H7 (cell line): ENCODE measurements at regions not wholly inside any gene's neighbourhood (a gene's known extent, or its start where the extent isn't known, plus 50 kb on each side); places are given as distances from the start of the nearest gene placed in this dataset.

ENCODE experiments used
- DNase-seq: peaks from one replicate; pipeline ENCODE4 v3.0.0; 2012
- H3K27me3 ChIP-seq: 2 replicates; pipeline ENCODE4 v1.6.0; 2011; ENCODE audit warnings: mild to moderate bottlenecking, low read length; ENCODE audit not compliant: control insufficient read depth, insufficient read depth
- H3K36me3 ChIP-seq: replicated peaks from 2 replicates; pipeline ENCODE4 v1.5.1; 2011; ENCODE audit warnings: low read length; ENCODE audit not compliant: control insufficient read depth, insufficient read depth
- H3K4me3 ChIP-seq: 2 replicates; pipeline ENCODE4 v1.5.1; 2011; ENCODE audit warnings: low read depth, mild to moderate bottlenecking, control low read depth, low read length, moderate library complexity; ENCODE audit not compliant: insufficient read depth

DNA sequence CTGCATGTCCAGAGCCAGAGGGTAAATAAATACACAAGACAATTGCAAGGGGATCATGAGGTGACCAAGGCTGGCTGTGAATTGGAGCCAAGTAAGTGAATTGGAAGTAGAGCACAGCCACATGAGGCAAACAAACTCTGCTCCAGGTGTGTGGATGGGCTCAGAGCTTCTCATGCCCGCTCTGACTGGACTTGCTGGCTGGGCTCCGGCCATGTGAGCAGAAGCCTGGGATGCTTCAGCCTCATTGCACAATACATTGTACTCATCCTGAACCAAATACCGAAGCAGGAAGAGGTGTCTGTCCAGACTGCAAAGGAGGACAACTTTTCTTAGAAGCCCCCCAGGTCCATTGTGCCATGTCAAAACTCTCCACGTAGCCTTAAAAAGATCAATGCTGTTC lies 193.0 kb downstream of the TTC8 start:
- Histone ChIP-seq H3K27me3 (no peaks in the 10 kb centered on the region), H3K4me3 (no peak overlapping the region), H3K36me3 (no peaks in the 10 kb centered on the region)
- no peak for DNase-seq

DNA sequence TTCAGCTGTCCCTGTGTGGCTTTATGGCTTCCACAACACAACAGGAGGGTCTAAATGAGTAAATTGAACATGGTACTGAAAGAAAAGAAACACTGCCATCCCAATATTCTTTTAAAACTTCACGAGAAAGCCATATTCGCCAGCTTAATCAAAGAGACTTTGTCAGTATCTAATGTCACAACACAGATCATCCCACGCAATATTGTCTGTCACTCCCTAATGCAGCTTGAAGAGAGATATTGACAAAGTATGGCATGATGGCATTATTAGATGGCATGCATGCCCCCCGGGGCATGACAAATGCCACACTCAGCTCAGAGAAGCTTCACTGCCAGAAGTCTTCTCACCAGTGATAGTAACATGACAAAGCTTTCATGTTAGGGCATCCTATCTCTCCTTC lies 197.8 kb downstream of the TTC8 start:
- no peak for DNase-seq
- H3K36me3 ChIP-seq, result no peaks in the 10 kb centered on the region
- no peak overlapping the region for H3K4me3 ChIP-seq
- H3K27me3 ChIP-seq, result peaks cover 25% of the 10 kb centered on the region

DNA sequence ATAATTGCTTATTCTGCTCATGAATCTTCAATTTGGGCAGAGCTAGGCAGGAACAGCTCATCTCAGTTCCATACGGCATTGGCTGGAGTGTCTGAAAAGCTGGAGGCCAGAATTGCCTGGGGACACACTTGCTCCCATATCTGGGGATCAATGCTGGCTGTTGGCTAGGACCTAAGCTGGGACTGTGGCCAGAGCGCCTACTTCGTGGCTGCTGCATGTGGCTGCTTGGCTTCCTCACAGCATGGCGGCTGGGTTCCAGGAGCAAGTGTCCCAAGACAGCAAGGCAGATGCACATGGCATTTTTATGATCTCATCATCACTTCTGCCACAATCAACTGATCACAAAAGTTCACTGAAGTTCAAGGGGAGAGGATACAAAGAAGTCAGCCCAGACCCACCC lies 200.2 kb downstream of the TTC8 start:
- H3K36me3 ChIP-seq, result no peaks in the 10 kb centered on the region
- no peak overlapping the region for H3K4me3 ChIP-seq
- H3K27me3 ChIP-seq, result peaks cover 43% of the 10 kb centered on the region
- no peak for DNase-seq

DNA sequence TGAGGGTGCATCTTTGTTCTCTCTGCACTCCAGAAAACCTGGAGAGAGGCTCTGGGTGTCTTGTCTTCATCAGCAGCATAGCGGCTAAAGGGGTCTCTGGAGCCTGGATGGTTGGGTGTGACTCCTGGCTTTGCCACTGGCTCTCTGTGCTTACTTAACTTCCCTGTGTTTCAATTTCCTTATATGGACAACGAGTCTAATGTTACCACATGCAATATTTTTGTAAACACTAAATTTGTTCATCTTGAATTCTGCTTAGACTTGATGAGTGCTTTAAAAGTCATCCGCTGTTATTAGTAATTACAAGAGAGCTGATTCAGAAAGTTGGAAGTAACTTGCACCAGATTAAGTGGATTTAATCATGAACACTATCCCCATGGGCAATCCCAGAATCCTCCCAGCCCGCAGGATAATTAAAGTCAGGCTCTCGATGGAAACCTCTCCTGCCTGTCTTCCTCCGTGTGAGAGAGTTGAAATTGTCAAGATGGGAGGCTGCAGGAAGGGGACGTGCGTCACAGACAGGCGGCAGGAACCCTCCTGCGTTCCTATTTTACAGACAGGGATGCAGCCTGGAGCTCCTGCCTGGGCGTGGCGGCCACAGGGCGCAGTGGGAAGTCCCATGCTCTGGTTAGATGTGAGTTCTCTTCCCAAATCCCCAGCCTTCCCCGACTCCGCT lies 201.2 kb downstream of the TTC8 start:
- no peak for DNase-seq
- no peak overlapping the region for H3K4me3 ChIP-seq
- H3K27me3 ChIP-seq, result peaks cover 43% of the 10 kb centered on the region
- H3K36me3 ChIP-seq, result no peaks in the 10 kb centered on the region

DNA sequence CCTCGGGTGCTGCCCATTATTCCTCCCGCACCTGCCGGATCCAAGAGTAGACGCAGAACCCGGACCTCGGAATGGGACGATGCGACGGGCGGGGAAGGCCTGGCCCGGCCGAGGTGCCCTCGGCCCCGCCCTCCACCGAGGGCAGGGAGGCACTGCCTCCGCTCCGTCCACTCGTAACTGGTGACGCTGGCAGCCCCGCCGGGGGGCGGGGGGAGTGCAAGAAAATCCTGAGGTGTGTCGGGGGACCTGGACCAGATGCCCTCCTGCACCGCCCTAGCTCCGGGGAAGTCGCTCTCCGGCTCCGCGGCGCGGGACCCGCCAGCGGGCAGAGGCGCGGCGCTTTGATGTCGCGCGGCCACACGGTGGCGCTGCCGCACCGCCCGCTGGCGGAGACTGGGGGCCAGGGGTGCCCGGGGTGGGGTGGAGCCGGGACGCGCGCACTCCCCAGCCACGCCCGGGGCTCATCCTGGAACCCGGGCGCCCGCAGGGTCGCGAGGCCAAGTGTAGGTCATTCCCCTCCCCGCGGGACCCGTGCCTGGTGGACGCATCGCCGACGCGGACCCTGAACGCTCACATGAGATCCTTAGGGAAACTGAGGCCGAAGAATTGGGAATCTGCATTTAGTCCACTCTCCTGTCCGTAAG lies 202.8 kb downstream of the TTC8 start:
- peak; percentile 98 for DNase-seq
- peaks cover 44% of the 10 kb centered on the region for H3K27me3 ChIP-seq
- H3K4me3 ChIP-seq, result peak overlapping the region; percentile 70
- H3K36me3 ChIP-seq, result no peaks in the 10 kb centered on the region

DNA sequence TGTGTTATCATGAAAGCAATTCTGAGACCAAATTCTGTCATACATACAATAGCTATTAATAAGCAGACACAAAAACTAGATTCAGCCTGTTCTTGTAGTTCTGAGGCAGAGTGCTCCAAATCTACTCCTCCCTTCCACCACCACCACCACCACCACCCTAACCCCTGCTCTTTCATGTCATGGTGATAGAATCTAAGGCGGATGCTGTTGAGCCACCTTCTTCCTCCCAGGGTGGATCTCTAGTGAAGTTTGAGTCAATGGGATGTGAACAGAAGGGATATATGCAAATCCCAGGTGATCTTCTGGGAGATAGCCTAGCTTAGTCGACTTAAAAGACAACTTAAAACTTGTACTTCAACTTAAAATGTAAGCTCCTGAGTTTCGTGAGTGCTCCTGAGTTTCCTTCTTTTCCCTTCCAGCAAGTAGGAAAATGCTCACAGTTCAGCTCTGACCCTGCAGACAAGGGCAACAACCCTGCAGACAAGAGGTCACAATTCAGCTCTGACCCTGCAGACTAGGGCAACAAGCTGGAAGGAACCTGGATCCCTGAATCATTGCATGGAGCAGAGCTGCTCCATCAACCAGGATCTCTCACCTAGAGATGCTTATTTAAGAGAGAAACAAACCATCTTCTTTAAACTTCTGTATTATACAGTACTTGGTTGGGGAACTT lies 204.1 kb downstream of the TTC8 start:
- H3K27me3 ChIP-seq, result peaks cover 44% of the 10 kb centered on the region
- no peak for DNase-seq
- no peak overlapping the region for H3K4me3 ChIP-seq
- no peaks in the 10 kb centered on the region for H3K36me3 ChIP-seq

DNA sequence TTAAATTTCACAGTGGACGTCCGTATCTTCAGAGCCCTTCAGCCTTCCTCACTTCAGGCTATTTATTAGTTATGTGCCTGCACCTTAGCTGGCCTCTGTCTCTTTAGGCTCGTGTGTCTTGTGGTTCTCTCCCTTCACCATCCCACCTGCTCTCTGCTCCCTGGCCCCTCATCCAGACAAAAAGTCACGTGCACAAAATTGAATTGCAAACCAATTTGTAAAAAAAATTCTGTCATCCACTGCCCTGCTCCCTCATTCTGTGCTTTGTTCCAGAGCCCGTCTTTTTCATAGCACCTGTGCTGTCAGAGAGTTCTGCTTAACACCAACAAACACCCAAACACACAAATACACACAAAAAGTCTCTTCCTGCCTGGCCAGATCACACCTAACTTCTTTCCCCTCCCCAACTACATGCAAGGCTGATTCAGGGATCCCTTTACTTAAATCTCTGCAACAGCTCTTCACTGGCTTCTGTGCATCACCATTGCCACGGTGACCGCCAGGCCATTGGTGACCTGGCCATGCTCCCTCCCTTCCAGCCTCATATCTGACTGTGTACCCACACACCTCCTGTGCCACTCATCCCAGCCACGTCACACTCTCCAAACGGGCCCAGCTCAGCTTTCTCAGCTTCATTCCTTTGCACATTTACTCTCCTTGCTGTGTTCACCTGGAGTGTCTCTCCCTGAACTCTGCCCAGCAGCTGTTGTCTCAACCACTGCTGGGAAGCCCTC lies 205.7 kb downstream of the TTC8 start:
- H3K27me3 ChIP-seq, result peaks cover 39% of the 10 kb centered on the region

DNA sequence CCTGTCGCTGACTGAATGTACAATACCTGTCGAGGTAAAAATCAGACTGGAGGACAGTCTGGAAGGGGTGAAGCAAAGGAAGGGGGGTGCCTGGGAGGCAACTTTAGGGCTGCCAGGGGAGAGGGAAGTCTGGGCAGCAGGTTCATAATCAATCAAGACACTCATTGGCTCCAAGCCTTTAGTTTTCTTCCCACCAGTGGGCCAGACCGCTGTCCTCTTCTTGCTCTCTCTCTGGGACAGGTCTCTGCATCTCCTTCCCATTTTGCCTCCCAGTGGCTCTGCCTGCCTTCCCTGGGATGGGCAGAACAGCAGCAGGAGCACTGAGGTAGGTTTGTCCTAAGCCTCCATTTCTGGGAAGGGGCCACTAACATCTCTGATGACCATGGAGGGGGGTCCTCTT lies 206.5 kb downstream of the TTC8 start:
- Histone ChIP-seq H3K27me3 (peaks cover 31% of the 10 kb centered on the region), H3K36me3 (no peaks in the 10 kb centered on the region), H3K4me3 (no peak overlapping the region)
- no peak for DNase-seq

More for the DNA sequence above, 205.7 kb downstream of the TTC8 start:
- DNase-seq, result no peak
- H3K36me3 ChIP-seq, result no peaks in the 10 kb centered on the region
- H3K4me3 ChIP-seq, result no peak overlapping the region

DNA sequence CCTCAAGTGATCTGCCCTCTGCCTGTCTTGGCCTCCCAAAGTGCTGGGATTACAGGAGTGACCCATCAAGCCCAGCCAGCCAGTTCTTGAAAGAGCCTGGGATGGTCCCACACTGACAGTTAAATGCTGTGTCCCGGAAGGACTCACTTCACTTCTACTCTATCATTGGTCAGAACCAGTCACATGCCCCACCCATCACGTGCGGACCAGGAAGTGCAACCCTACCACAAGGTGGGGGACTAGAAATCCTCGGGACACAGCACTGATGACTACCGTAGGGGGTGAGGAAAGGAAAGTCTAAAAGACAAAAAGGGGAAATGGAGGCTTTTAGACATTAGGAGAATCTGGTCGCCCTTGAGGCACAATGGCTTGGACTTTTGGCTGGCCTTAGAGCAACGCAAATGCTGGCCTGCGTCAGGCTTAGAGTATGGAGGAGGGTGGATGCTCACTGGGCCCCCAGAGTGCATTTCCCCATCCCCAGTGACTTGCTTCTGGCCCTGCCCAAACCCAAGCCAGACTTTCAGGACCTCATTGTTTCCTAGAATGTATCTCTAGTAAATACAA lies 207.7 kb downstream of the TTC8 start:
- H3K4me3 ChIP-seq, result no peak overlapping the region
- H3K36me3 ChIP-seq, result no peaks in the 10 kb centered on the region
- peaks cover 19% of the 10 kb centered on the region for H3K27me3 ChIP-seq
- DNase-seq, result peak; percentile 56

DNA sequence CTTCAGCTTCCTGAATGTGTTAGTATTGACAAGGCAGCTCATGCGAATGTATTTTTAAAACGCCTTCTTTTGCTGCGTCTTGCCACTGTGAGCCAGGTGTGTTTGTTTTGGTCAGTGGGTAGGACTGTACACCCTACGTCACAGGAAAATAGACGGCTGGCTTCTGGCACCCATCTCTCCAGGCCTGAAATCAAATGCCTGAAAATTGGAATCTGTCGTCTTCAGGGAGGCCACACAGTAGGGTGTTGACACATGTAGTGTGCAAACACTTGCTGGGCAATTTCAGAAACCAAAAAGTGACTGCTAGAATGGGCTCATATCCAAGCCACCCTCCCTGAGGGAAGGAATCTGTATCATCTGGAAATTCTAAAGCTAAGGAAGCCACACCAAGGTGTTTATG lies 209.3 kb downstream of the TTC8 start:
- H3K27me3 ChIP-seq, result peaks cover 6% of the 10 kb centered on the region
- DNase-seq, result no peak

DNA sequence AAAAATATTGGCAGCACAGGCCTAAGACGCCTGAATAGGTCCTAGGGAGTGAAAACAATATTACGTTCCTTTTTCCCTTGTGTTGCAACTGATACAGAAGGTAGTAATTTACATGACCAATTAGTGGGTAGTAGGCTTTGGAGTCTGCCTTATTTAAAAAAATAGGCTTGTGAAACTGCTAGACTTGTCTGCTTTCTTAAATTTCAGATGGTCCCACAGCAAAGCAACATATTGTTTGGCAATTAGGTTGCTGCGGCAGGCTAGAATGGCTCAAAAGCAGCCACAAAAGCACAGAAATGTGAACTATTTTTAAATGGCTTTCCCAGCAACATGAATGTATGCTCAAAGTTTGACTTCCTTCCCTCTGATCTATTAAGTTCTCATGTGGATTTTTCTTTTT lies 211.9 kb downstream of the TTC8 start:
- no peak for DNase-seq
- Histone ChIP-seq H3K27me3 (no peaks in the 10 kb centered on the region; the same call in none of the 2 replicates), H3K36me3 (no peaks in the 10 kb centered on the region)

More for the DNA sequence above, 209.3 kb downstream of the TTC8 start:
- Histone ChIP-seq H3K36me3 (no peaks in the 10 kb centered on the region), H3K4me3 (no peak overlapping the region)

DNA sequence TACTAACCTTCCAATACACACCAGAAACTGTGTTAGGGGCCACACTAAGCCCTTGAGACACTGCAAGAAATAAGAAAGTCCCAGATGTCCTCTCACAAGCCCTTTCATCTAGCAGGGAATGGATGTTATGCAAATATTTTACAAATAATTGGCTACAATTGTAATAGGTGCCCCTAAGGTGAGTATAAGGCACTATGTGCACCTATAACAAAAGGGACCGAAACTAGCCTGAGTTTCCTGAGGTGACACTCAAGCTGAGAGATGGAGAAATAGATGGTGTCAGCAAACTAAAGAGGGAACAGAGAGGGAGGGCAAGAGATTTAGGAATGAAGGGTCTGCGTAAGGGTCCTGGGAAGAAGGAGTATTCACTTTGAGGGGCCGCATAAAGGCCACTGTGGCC lies 212.6 kb downstream of the TTC8 start:
- no peaks in the 10 kb centered on the region for H3K36me3 ChIP-seq
- DNase-seq, result no peak
- no peak overlapping the region for H3K4me3 ChIP-seq

More for the DNA sequence above, 211.9 kb downstream of the TTC8 start:
- H3K4me3 ChIP-seq, result no peak overlapping the region

DNA sequence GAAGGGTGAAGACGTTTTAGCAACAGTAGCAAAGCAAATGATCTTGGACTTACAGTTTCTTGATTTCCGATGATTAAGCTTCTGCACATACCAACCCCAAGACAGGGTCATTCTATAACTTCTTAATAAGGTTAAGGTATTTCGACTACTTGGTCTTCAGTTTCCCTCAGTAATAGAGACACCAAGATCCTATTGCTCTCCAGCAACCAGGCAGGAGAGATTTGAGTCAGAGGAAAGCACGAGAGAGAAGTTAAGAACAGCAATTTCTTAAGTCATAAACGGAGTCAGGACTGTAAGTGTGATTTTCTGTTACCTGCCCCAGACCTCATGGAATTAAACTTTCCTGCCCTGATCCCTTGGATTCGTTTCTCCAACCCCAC lies 215.6 kb downstream of the TTC8 start:
- no peak for DNase-seq

More for the DNA sequence above, 212.6 kb downstream of the TTC8 start:
- H3K27me3 ChIP-seq, result no peaks in the 10 kb centered on the region; the same call in none of the 2 replicates

More for the DNA sequence above, 215.6 kb downstream of the TTC8 start:
- Histone ChIP-seq H3K36me3 (no peaks in the 10 kb centered on the region), H3K4me3 (no peak overlapping the region), H3K27me3 (no peaks in the 10 kb centered on the region; the same call in none of the 2 replicates)
